ENCODE measurements at regions not wholly inside any gene's neighbourhood (a gene's known extent, or its start where the extent isn't known, plus 50 kb on each side); places are given as distances from the start of the nearest gene placed in this dataset.

DNA sequence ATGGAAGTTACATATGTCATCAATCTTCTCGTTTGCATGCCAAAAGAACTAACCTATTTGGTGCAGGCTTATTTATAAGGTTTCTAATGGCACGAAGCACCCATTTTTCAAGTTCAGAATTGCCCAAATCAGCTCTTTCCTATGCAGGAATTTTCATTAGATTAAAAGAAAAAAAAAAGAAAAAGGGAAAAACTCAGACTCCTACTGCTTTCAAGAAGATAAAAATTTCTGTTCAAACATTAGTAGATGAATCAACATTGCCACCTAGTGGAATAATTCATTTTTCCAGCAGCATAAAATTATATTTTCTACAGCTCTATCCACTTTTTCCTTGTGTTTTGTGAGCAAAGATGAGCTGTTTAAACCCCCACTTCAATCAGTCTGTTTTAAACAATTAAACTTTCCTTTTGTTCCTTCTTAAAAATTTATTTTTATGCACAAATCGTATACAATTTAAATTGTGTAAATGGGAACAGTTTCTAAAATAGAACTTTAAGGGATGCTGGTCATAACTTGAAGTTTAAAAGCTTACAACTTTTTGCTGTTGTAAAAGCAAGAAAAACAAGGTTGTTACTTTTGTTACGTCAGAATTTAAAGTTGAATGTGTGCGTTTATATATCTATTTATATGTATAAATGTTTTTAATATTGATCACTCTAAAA lies 309.9 kb downstream of the ARAP2 start:
- no peak overlapping the region for H3K27ac ChIP-seq (ENCODE audit: low read depth, low read length)
- H3K9ac ChIP-seq (ENCODE audit: low read length) = no peak overlapping the region
- H3K9me3 ChIP-seq (ENCODE audit: low read length) = no peaks in the 10 kb centered on the region
- no peaks in the 10 kb centered on the region for H3K4me1 ChIP-seq (ENCODE audit: insufficient read depth, low read length)
- H3K27me3 ChIP-seq (ENCODE audit: control insufficient read depth in 1 of 2, insufficient read depth in 2 of 2, low read length in 2 of 2) = no peaks in the 10 kb centered on the region
- no peak overlapping the region for H3K4me3 ChIP-seq (ENCODE audit: low read depth in 1 of 2, low read length in 2 of 2)
- H3K36me3 ChIP-seq (ENCODE audit: insufficient read depth, low read length) = no peaks in the 10 kb centered on the region

DNA sequence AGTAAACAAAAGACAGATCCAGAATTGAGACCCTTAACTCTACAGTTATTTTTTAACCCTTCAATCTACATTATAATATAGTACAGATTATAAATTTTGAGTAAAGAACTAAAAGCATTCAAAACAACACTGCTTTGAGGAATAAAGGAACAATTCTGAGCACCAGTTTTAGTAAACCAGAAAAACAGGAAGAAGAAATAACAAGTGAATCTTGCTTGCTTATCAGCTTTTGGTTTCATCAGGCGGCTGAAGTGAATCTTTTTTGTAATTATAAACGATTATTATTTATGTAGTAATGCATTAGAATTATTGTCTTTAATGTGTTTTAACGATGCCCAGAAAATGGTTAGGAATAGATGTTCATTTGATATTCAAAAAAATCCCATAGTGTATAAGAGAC lies 305.4 kb downstream of the ARAP2 start:
- Histone ChIP-seq H3K9ac (ENCODE audit: low read length) (no peak overlapping the region), H3K9me3 (ENCODE audit: low read length) (no peaks in the 10 kb centered on the region), H3K4me1 (ENCODE audit: insufficient read depth, low read length) (no peaks in the 10 kb centered on the region), H3K27ac (ENCODE audit: low read depth, low read length) (no peak overlapping the region), H3K36me3 (ENCODE audit: insufficient read depth, low read length) (no peaks in the 10 kb centered on the region), H3K27me3 (ENCODE audit: control insufficient read depth in 1 of 2, insufficient read depth in 2 of 2, low read length in 2 of 2) (no peaks in the 10 kb centered on the region), H3K4me3 (ENCODE audit: low read depth in 1 of 2, low read length in 2 of 2) (no peak overlapping the region)

DNA sequence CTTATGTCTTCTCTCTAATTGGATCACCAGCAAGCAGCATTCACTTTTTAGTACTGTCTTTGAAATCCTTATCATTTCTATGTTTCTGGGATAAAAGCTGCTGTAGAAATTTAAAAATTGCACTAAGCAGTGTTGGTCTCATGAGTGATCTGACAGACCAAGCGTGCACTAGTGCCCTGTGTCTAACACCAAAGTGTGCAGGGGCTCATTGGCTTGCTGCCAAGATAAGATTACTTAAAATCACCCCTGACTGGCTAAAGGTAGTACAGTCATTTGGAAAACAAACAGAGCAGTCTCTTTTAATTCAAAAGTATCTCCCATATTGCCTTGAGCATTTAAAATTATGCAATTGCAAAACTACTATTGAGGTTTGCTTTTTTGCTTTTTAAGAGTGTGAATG lies 304.6 kb downstream of the ARAP2 start:
- Histone ChIP-seq H3K4me3 (ENCODE audit: low read depth in 1 of 2, low read length in 2 of 2) (no peak overlapping the region), H3K9ac (ENCODE audit: low read length) (no peak overlapping the region), H3K4me1 (ENCODE audit: insufficient read depth, low read length) (no peaks in the 10 kb centered on the region), H3K27ac (ENCODE audit: low read depth, low read length) (no peak overlapping the region), H3K27me3 (ENCODE audit: control insufficient read depth in 1 of 2, insufficient read depth in 2 of 2, low read length in 2 of 2) (no peaks in the 10 kb centered on the region), H3K9me3 (ENCODE audit: low read length) (no peaks in the 10 kb centered on the region), H3K36me3 (ENCODE audit: insufficient read depth, low read length) (no peaks in the 10 kb centered on the region)

GRCh38 chr4:35942092-35942491 lies 302.2 kb downstream of the ARAP2 start:
- Histone ChIP-seq H3K36me3 (ENCODE audit: insufficient read depth, low read length) (no peaks in the 10 kb centered on the region), H3K4me3 (ENCODE audit: low read depth in 1 of 2, low read length in 2 of 2) (no peak overlapping the region), H3K4me1 (ENCODE audit: insufficient read depth, low read length) (no peaks in the 10 kb centered on the region), H3K9me3 (ENCODE audit: low read length) (no peaks in the 10 kb centered on the region), H3K27me3 (ENCODE audit: control insufficient read depth in 1 of 2, insufficient read depth in 2 of 2, low read length in 2 of 2) (no peaks in the 10 kb centered on the region), H3K9ac (ENCODE audit: low read length) (no peak overlapping the region), H3K27ac (ENCODE audit: low read depth, low read length) (no peak overlapping the region)

- no peaks in the 10 kb centered on the region for H3K27me3 ChIP-seq (ENCODE audit: control insufficient read depth in 1 of 2, insufficient read depth in 2 of 2, low read length in 2 of 2)
- no peak overlapping the region for H3K4me3 ChIP-seq (ENCODE audit: low read depth in 1 of 2, low read length in 2 of 2)
- H3K27ac ChIP-seq (ENCODE audit: low read depth, low read length) = no peak overlapping the region
- H3K9ac ChIP-seq (ENCODE audit: low read length) = no peak overlapping the region
- H3K9me3 ChIP-seq (ENCODE audit: low read length) = no peaks in the 10 kb centered on the region
- no peaks in the 10 kb centered on the region for H3K36me3 ChIP-seq (ENCODE audit: insufficient read depth, low read length)
- no peaks in the 10 kb centered on the region for H3K4me1 ChIP-seq (ENCODE audit: insufficient read depth, low read length)
Measured at GRCh38 chr4:35943606-35944005, 300.7 kb downstream of the ARAP2 start.

GRCh38 chr4:35948171-35948570 lies 296.1 kb downstream of the ARAP2 start:
- H3K4me1 ChIP-seq (ENCODE audit: insufficient read depth, low read length) = no peaks in the 10 kb centered on the region
- H3K9ac ChIP-seq (ENCODE audit: low read length) = no peak overlapping the region
- H3K9me3 ChIP-seq (ENCODE audit: low read length) = no peaks in the 10 kb centered on the region

GRCh38 chr4:35950442-35950841 lies 293.9 kb downstream of the ARAP2 start:
- H3K27me3 ChIP-seq (ENCODE audit: control insufficient read depth in 1 of 2, insufficient read depth in 2 of 2, low read length in 2 of 2) = no peaks in the 10 kb centered on the region
- H3K36me3 ChIP-seq (ENCODE audit: insufficient read depth, low read length) = no peaks in the 10 kb centered on the region
- H3K9me3 ChIP-seq (ENCODE audit: low read length) = no peaks in the 10 kb centered on the region
- no peaks in the 10 kb centered on the region for H3K4me1 ChIP-seq (ENCODE audit: insufficient read depth, low read length)
- no peak overlapping the region for H3K9ac ChIP-seq (ENCODE audit: low read length)
- no peak overlapping the region for H3K4me3 ChIP-seq (ENCODE audit: low read depth in 1 of 2, low read length in 2 of 2)
- no peak overlapping the region for H3K27ac ChIP-seq (ENCODE audit: low read depth, low read length)

More at GRCh38 chr4:35948171-35948570, 296.1 kb downstream of the ARAP2 start:
- H3K27ac ChIP-seq (ENCODE audit: low read depth, low read length) = no peak overlapping the region
- no peaks in the 10 kb centered on the region for H3K27me3 ChIP-seq (ENCODE audit: control insufficient read depth in 1 of 2, insufficient read depth in 2 of 2, low read length in 2 of 2)
- H3K36me3 ChIP-seq (ENCODE audit: insufficient read depth, low read length) = no peaks in the 10 kb centered on the region
- no peak overlapping the region for H3K4me3 ChIP-seq (ENCODE audit: low read depth in 1 of 2, low read length in 2 of 2)

GRCh38 chr4:35952751-35953150 lies 291.6 kb downstream of the ARAP2 start:
- no peaks in the 10 kb centered on the region for H3K36me3 ChIP-seq (ENCODE audit: insufficient read depth, low read length)
- no peaks in the 10 kb centered on the region for H3K4me1 ChIP-seq (ENCODE audit: insufficient read depth, low read length)
- H3K9me3 ChIP-seq (ENCODE audit: low read length) = no peaks in the 10 kb centered on the region
- H3K9ac ChIP-seq (ENCODE audit: low read length) = no peak overlapping the region
- H3K27me3 ChIP-seq (ENCODE audit: control insufficient read depth in 1 of 2, insufficient read depth in 2 of 2, low read length in 2 of 2) = no peaks in the 10 kb centered on the region
- H3K27ac ChIP-seq (ENCODE audit: low read depth, low read length) = no peak overlapping the region
- no peak overlapping the region for H3K4me3 ChIP-seq (ENCODE audit: low read depth in 1 of 2, low read length in 2 of 2)

GRCh38 chr4:35963383-35963782 lies 280.9 kb downstream of the ARAP2 start:
- Histone ChIP-seq H3K4me1 (ENCODE audit: insufficient read depth, low read length) (no peaks in the 10 kb centered on the region), H3K36me3 (ENCODE audit: insufficient read depth, low read length) (no peaks in the 10 kb centered on the region), H3K27me3 (ENCODE audit: control insufficient read depth in 1 of 2, insufficient read depth in 2 of 2, low read length in 2 of 2) (no peaks in the 10 kb centered on the region), H3K27ac (ENCODE audit: low read depth, low read length) (no peak overlapping the region), H3K9me3 (ENCODE audit: low read length) (no peaks in the 10 kb centered on the region), H3K4me3 (ENCODE audit: low read depth in 1 of 2, low read length in 2 of 2) (no peak overlapping the region), H3K9ac (ENCODE audit: low read length) (no peak overlapping the region)

DNA sequence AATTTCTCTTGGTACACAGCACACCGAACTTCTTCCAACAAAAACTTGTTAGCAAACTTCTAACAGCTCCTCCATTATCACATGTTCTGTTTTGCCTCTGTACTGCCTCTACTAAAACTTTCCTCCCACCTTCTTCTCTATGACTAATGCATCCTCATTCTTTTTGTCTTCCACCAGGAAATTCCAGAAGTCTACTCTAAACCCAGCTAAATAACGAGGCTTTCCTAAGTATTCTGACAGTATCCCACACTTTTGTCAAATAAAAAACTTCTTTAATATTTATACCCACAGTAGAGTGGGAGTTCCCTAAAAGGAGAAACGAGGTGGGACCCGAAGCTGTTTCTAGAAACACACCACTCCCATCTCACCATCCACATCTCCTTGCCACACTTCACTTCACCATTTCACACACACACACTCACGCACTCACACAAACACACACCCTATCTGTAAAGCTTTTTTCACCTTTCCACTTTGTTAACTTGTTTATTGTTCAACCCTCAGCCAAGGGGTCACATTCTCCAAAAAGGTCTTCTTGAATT lies 280.3 kb downstream of the ARAP2 start:
- no peak overlapping the region for H3K9ac ChIP-seq (ENCODE audit: low read length)
- H3K27me3 ChIP-seq (ENCODE audit: control insufficient read depth in 1 of 2, insufficient read depth in 2 of 2, low read length in 2 of 2) = no peaks in the 10 kb centered on the region
- H3K27ac ChIP-seq (ENCODE audit: low read depth, low read length) = no peak overlapping the region
- H3K4me1 ChIP-seq (ENCODE audit: insufficient read depth, low read length) = no peaks in the 10 kb centered on the region
- H3K4me3 ChIP-seq (ENCODE audit: low read depth in 1 of 2, low read length in 2 of 2) = no peak overlapping the region
- no peaks in the 10 kb centered on the region for H3K9me3 ChIP-seq (ENCODE audit: low read length)
- no peaks in the 10 kb centered on the region for H3K36me3 ChIP-seq (ENCODE audit: insufficient read depth, low read length)

GRCh38 chr4:35965300-35965699 lies 279.0 kb downstream of the ARAP2 start:
- Histone ChIP-seq H3K27ac (ENCODE audit: low read depth, low read length) (no peak overlapping the region), H3K4me3 (ENCODE audit: low read depth in 1 of 2, low read length in 2 of 2) (no peak overlapping the region), H3K27me3 (ENCODE audit: control insufficient read depth in 1 of 2, insufficient read depth in 2 of 2, low read length in 2 of 2) (no peaks in the 10 kb centered on the region), H3K4me1 (ENCODE audit: insufficient read depth, low read length) (no peaks in the 10 kb centered on the region), H3K9ac (ENCODE audit: low read length) (no peak overlapping the region), H3K9me3 (ENCODE audit: low read length) (no peaks in the 10 kb centered on the region), H3K36me3 (ENCODE audit: insufficient read depth, low read length) (no peaks in the 10 kb centered on the region)

- H3K4me3 ChIP-seq (ENCODE audit: low read depth in 1 of 2, low read length in 2 of 2) = no peak overlapping the region
- no peaks in the 10 kb centered on the region for H3K9me3 ChIP-seq (ENCODE audit: low read length)
- H3K9ac ChIP-seq (ENCODE audit: low read length) = no peak overlapping the region
- H3K4me1 ChIP-seq (ENCODE audit: insufficient read depth, low read length) = no peaks in the 10 kb centered on the region
- no peaks in the 10 kb centered on the region for H3K27me3 ChIP-seq (ENCODE audit: control insufficient read depth in 1 of 2, insufficient read depth in 2 of 2, low read length in 2 of 2)
- H3K27ac ChIP-seq (ENCODE audit: low read depth, low read length) = no peak overlapping the region
- H3K36me3 ChIP-seq (ENCODE audit: insufficient read depth, low read length) = no peaks in the 10 kb centered on the region
Measured at GRCh38 chr4:35966566-35966965, 277.7 kb downstream of the ARAP2 start.
